ENCODE measurements at regions not wholly inside any gene's neighbourhood (a gene's known extent, or its start where the extent isn't known, plus 50 kb on each side); places are given as distances from the start of the nearest gene placed in this dataset.

DNA sequence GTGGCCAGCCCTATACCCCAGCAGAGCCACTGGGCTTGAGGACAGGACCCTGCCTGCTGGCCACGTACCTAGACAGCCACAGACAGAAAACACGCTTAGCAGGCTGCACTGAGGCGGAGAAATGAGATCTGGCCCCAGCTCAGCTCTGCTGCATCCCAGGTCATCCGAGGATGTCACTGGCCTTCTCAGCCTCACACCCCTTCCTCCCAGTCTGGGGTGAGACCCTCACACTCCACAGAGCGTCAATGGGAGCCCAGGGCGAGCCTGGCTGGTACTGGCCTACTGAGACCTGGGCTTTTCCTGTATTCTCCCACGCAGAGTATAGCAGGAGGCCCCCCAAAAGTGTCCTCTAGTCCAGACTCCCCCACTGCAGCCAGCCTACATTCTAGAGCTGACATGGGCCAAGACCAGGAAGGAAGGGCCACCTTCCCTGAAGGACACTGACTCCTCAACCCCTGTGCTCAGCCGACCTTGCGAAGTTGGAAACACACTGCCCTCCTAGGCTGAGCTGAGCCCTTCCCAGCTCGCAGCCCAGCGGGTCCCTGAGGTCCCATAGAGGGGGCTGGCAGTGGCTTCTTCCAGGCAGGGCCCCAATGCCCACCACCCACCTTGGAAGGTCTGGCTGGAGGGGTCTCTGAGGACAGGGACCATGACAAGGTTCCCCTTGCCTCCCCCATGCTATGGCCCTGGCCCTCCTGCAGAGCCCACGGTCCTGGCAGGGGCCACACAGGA, 65.9 kb upstream of the LINC01488 start:
- DNase-seq = peak; percentile 26

DNA sequence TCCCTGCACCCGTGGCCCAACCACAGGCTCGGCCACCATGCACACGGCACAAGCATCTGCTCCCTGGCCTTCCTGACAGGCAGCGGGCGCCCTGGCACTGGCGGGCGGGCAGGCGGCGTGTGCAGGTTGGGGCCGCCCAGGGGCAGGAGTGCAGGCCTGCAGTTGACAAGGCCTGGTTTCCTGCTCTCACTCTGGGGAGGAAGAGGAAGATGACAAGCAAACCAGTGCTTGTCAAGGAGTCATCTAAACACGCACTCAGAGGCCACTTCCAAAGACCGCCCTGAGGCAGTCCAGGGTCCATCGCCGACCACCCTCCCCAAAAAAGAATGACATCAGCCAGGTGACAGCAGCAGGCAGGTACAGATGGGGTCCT, 65.3 kb upstream of the LINC01488 start:
- peak; percentile 31 for DNase-seq

DNA sequence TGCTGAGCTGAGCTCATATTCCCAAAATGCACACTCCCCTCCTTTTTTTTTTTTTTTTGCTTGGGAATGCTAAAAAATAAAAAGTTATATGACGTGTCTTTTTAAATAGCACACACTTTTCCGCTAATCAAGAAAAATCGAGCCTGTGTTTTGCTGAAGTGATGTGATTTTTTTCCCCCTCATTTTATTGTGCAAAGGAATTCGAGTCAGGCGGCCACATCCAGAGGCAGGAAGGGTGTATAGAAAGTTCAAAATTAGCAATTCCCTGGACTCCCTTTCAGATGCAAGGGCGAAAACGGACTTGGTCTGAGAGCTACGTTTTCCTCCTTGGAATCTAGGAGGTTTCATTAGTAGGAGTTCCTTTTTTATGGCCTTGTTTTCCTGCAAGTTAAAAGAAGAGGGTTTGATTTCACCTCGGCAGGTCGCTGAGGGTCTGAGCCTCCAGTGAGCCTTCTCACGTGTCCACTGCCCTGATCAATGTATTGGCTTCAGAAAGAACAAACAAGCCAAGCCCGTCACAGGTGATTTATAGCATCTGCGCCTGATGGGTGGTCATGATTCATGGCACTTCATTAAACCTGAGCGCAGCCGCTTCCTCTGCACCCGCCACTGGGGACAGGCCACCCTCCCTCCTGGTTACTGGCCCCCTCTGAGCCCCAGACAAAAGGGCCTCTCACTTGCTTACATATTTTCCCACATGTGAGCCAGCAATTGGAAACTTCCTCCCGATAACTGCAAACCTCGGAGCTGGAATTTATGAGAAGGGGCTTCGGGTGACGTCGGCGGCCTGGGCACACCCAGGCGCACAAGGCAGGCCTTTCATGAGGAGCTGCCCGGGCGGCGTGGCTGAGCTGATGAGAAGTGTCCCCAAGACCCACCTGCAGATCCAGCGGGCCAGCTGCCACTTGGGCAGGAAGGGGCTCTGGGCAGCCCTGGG, 64.4 kb upstream of the LINC01488 start:
- peak; percentile 58 for DNase-seq

DNA sequence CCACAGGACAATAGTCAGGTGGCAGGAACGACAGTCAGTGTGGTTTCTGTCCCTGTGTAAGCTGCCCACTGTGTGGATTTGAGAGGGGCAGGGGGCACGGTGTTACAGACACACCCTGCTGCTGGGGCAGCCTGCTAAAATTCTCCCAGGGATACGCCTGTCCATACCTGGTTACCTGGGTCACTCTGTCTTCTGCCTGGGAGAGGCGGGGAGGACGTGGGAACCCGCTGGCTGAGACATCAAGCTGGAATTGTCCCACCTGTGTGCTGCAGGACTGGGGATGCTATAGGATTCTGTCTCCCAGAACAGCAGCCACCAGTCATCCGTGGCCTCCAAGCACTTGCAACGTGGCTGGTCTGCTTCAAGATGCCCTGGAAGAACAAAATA, 63.8 kb upstream of the LINC01488 start:
- peak; percentile 15 for DNase-seq

DNA sequence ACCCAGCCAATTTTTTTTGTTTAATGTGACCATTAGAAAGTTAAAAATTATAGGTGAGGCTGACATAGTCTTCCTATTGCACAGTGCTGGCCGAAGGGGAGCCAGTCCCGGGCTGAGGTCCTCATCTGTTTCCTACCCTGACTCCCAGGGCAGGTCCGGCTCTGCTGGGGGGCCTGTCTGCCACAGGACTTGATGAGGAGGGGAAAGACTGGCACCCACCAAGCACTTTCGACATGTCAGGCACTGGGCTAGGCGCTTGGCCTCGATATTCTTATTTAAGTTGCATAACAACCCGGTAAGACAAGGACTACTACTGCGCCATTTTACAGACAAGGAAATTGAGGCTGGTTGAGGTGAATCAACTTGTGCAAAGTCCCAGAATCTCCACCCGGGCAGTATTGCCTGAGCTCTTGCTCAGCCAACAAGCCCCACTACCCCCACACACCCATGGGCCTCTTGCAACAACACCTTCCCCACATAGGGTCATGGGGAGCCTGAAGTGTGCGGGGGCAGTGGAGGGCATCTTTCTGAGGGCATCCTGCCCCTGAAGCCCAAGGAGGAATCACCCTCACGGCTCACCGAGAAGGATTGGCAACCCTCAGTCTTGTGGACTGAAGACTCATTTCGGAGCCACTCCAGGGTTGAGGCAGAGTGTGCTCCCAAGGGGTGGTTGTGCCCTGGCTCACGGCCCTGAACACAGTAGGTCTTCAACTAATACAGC, 62.7 kb upstream of the LINC01488 start:
- DNase-seq = no peak

GRCh38 chr11:69419662-69420395, 61.6 kb upstream of the LINC01488 start:
- peak; percentile 22 for DNase-seq

- DNase-seq = no peak
Measured at GRCh38 chr11:69422645-69423044, 58.8 kb upstream of the LINC01488 start.

DNA sequence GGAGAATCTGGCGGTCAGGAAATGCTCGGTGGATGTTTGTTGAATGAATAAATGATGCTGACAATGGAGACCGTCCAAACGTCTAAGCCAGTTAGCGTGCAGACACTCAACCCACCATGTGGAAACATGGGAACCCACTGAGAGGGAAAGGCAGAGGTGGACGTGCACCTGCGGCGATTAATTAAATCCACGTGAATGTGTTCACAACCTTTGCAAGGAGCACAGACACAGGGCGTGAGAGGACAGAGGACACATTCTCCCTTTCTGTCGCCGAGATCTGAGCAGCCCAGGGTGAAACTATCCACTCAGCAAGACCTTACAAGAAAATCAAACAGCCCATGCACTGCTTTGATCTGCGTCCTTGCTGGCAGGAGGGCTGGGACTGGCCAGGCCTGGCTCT, 58.3 kb upstream of the LINC01488 start:
- no peak for DNase-seq

DNA sequence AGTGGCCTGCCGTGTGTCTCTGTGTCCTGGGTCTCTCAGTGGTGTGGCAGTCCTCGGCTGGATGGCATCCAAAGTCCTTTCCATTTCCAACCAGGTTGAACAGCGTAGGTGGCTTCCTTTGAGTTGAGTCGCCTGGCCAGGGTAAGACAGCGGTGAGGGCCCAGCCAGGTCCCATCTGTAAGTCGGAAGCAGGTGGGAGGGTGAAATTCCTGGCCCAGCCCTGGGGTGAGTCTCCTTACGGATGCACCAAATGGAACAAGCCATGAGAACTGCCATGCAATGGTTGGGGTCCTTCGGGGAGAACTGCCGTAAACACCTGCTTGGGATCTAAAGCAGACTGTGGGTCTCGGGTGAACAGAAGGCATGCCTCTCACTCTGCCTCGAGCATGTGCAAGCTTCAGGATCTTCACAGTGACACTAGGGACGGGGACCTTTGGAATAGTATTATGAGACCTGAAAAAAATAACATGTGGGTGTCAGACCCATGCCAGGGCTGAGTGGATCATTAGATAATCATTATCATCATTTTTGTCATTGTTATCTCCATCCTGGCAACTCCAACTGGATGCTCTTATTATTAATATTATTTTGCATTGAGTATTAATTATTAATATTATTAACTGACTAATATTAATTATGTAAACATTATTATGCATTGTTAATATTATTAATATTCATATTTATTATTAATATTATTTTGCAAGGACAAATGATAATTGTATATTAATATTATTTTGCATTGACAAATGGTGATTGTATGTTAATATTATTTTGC, 57.7 kb upstream of the LINC01488 start:
- DNase-seq = no peak

DNA sequence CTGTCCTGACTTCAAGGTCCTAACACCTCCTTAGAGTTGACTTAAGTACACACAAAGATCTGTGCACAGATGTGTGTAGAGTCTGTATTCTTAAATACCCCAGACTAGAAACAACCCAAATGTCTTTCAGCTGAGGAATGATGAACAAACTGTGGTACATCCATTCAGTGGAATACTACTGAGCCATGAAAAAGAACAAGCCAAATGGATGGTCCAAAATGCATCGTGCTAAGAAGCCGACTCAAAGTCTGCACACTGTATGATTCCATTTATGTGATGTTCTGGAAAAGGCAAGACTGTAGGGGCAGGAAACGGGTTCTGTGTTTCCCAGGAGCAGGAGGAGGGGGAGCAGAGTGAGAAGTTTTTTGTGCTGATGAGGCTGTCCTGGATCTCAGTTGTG, 56.7 kb upstream of the LINC01488 start:
- no peak for DNase-seq

GRCh38 chr11:69425444-69425843, 56.0 kb upstream of the LINC01488 start:
- no peak for DNase-seq

GRCh38 chr11:69425895-69426544, 55.4 kb upstream of the LINC01488 start:
- DNase-seq = no peak

- no peak for DNase-seq
Measured at GRCh38 chr11:69427337-69427736, 54.1 kb upstream of the LINC01488 start.

- DNase-seq = no peak
Measured at GRCh38 chr11:69427906-69428880, 53.3 kb upstream of the LINC01488 start.

DNA sequence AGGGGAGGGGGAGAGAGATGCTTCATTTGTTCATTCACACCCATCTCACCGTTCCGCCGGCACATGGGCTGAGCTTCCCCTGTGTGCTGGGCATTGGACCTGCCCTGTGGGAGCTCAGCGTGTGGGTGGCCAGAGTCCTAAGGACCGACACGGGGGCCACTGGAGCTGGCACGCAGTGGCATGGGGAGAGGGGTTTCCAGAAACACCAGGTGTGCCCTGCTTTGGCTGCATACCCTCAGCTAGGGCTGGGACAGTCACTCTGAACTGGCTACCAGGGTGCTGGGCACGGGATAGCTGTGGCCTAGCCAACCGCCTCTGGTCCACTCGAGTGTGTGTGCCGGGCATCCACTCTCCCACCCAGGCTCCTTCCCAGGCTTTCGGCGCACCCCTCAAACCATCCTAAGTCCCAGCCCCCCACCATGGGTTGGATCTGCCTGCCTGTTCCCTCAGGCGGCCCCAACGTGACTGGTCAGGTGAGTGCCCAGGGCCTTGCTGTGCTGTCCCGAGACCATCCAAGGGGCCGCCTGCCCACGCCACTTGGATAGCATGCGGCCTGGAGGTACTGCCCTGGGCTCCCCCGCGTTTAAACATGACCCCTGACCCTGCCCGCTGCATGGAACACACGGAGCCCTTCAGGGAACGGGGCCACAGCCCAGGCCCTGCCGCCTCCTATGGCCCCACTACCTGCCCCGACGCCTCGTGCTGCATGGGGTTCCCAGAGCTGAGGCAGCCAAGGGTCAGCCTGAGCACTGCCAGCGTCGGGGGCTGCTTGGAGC, 51.6 kb upstream of the LINC01488 start:
- no peak for DNase-seq

- no peak for DNase-seq
Measured at GRCh38 chr11:69430566-69430965, 50.9 kb upstream of the LINC01488 start.

- peak; percentile 12 for DNase-seq
Measured at GRCh38 chr11:69431136-69431535, 50.3 kb upstream of the LINC01488 start.
